Retinal pigment epithelial cell (primary cell): ENCODE measurements at regions not wholly inside any gene's neighbourhood (a gene's known extent, or its start where the extent isn't known, plus 50 kb on each side); places are given as distances from the start of the nearest gene placed in this dataset.

Experiments
- DNase-seq: peaks from one replicate; pipeline ENCODE4 v3.0.0-alpha.2; 2010; ENCODE audit warnings: low read depth
- H3K4me3 ChIP-seq: 2 replicates; pipeline ENCODE4 v1.5.1; 2011; ENCODE audit warnings: mild to moderate bottlenecking, low read length, control low read depth, moderate library complexity
- TF ChIP-seq, protein P1 (sequence below): conservative IDR thresholded peaks from 2 replicates; pipeline ENCODE4 v1.5.1; 2011; ENCODE audit warnings: low read depth, low read length, control low read depth, inconsistent platforms

- TF ChIP-seq, protein P1, sequence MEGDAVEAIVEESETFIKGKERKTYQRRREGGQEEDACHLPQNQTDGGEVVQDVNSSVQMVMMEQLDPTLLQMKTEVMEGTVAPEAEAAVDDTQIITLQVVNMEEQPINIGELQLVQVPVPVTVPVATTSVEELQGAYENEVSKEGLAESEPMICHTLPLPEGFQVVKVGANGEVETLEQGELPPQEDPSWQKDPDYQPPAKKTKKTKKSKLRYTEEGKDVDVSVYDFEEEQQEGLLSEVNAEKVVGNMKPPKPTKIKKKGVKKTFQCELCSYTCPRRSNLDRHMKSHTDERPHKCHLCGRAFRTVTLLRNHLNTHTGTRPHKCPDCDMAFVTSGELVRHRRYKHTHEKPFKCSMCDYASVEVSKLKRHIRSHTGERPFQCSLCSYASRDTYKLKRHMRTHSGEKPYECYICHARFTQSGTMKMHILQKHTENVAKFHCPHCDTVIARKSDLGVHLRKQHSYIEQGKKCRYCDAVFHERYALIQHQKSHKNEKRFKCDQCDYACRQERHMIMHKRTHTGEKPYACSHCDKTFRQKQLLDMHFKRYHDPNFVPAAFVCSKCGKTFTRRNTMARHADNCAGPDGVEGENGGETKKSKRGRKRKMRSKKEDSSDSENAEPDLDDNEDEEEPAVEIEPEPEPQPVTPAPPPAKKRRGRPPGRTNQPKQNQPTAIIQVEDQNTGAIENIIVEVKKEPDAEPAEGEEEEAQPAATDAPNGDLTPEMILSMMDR = no peak
- DNase-seq = no peak
- no peak overlapping the region for H3K4me3 ChIP-seq
Observed at GRCh38 chr5:33167541-33167940, 273.2 kb upstream of the TARS1 start.

- no peak overlapping the region for H3K4me3 ChIP-seq
- DNase-seq = no peak
- TF ChIP-seq, protein P1 = no peak
Observed at GRCh38 chr5:33170411-33170810, 270.4 kb upstream of the TARS1 start.

- TF ChIP-seq, protein P1 = no peak
- no peak for DNase-seq
- H3K4me3 ChIP-seq = no peak overlapping the region
Observed at GRCh38 chr5:33174383-33174782, 266.4 kb upstream of the TARS1 start.

GRCh38 chr5:33179301-33179700, 261.5 kb upstream of the TARS1 start:
- TF ChIP-seq, protein P1 = no peak
- no peak for DNase-seq
- no peak overlapping the region for H3K4me3 ChIP-seq

DNA sequence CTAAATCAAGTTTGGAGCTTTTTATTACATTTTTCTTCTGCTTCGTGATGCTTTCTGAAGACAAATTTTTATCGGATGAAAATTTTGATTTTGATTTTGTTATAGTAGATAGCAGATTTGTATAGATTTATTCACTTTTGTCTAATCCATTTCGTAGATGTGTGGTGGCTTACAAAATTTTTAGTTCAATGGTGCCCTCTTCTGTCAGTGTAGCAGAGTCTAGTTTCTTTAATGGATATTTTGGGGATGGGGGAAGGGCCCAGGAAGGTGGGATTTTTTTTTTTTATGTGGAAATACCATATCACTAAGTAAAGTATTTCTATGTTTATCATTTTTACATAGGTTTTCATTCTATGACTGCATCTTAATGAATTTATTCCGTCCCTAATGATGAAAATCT, 259.9 kb upstream of the TARS1 start:
- no peak overlapping the region for H3K4me3 ChIP-seq
- DNase-seq = no peak

DNA sequence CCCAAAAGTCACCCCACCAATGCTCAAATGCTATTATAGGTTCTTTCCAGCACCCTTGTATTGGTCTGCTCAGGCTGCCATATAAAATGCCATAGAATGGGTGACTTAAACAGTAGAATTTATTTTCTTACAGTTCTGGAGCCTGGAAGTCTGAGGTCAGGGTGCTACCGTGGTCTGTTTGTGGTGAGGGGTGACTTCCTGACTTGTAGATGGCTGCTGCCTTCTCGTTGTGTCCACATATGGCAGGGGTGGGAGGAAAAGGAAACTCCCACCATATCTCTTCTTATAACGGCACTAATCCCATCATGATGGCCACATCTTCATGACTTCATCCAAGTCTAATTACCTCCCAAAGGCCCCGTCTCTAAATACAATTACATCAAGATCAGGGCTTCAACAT, 257.8 kb upstream of the TARS1 start:
- TF ChIP-seq, protein P1 = no peak
- no peak for DNase-seq
- no peak overlapping the region for H3K4me3 ChIP-seq

More for the DNA sequence above, 259.9 kb upstream of the TARS1 start:
- TF ChIP-seq, protein P1 = peak; percentile 49

- TF ChIP-seq, protein P1 = no peak
- DNase-seq = no peak
- no peak overlapping the region for H3K4me3 ChIP-seq
Observed at GRCh38 chr5:33184367-33184766, 256.4 kb upstream of the TARS1 start.
